ENCODE measurements at regions not wholly inside any gene's neighbourhood (a gene's known extent, or its start where the extent isn't known, plus 50 kb on each side); places are given as distances from the start of the nearest gene placed in this dataset.

- no peak for DNase-seq
- no peaks in the 10 kb centered on the region for H3K27me3 Mint-ChIP-seq
- no peak overlapping the region for H3K27ac Mint-ChIP-seq
- no peaks in the 10 kb centered on the region for H3K4me1 Mint-ChIP-seq
- no peaks in the 10 kb centered on the region for H3K36me3 Mint-ChIP-seq
- H3K9me3 Mint-ChIP-seq: no peaks in the 10 kb centered on the region
- no peak overlapping the region for H3K4me3 Mint-ChIP-seq
Measured at GRCh38 chr4:123952530-123953274, 556.1 kb downstream of the SPRY1 start.

- Mint-ChIP-seq H3K4me1 (no peaks in the 10 kb centered on the region), H3K27ac (no peak overlapping the region), H3K36me3 (no peaks in the 10 kb centered on the region), H3K9me3 (no peaks in the 10 kb centered on the region), H3K27me3 (no peaks in the 10 kb centered on the region), H3K4me3 (no peak overlapping the region)
- no peak for DNase-seq
Measured at GRCh38 chr4:123953566-123953965, 557.0 kb downstream of the SPRY1 start.

- Mint-ChIP-seq H3K4me1 (no peaks in the 10 kb centered on the region), H3K9me3 (no peaks in the 10 kb centered on the region), H3K27ac (no peak overlapping the region), H3K4me3 (no peak overlapping the region), H3K27me3 (no peaks in the 10 kb centered on the region), H3K36me3 (no peaks in the 10 kb centered on the region)
- DNase-seq: no peak
Measured at GRCh38 chr4:123954220-123954619, 557.6 kb downstream of the SPRY1 start.

DNA sequence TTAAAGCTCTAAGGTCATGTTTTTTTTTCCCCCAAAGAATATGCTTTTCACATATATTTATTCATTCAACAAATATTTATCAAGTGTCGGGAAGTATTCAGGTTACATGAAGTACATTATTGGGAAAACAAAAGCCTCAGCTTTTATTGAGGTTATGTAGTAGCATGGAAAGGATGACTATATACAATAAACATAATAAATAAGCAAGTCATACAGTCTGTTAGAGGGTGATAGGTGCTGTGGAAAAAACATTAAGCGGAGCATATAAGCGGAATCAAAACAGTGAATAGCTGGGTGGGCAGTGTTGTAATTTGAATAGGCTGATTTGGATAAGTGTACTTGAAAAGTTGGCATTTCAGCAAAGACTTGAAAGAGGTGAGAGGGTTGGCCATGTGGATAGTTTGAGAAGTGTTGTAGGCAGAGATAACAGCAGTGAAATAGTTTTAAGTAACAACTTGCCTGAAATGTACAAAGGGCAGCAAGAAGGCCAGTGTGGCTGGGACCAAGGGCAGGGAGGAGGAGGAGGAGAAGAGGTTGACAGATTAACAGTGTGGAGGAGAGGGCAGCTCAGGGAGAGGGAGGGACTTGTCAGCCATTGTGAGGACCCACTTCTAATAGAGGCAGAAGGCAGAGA lies 558.7 kb downstream of the SPRY1 start:
- no peak overlapping the region for H3K4me3 Mint-ChIP-seq
- no peaks in the 10 kb centered on the region for H3K4me1 Mint-ChIP-seq
- no peak overlapping the region for H3K27ac Mint-ChIP-seq
- no peaks in the 10 kb centered on the region for H3K27me3 Mint-ChIP-seq
- no peaks in the 10 kb centered on the region for H3K36me3 Mint-ChIP-seq
- no peaks in the 10 kb centered on the region for H3K9me3 Mint-ChIP-seq
- DNase-seq: no peak

GRCh38 chr4:123956204-123956603 lies 559.6 kb downstream of the SPRY1 start:
- Mint-ChIP-seq H3K4me1 (no peaks in the 10 kb centered on the region), H3K9me3 (no peaks in the 10 kb centered on the region)

GRCh38 chr4:123966990-123967769 lies 570.6 kb downstream of the SPRY1 start:
- no peaks in the 10 kb centered on the region for H3K36me3 Mint-ChIP-seq
- no peak overlapping the region for H3K4me3 Mint-ChIP-seq
- no peaks in the 10 kb centered on the region for H3K4me1 Mint-ChIP-seq
- no peaks in the 10 kb centered on the region for H3K27me3 Mint-ChIP-seq
- H3K27ac Mint-ChIP-seq: no peak overlapping the region
- H3K9me3 Mint-ChIP-seq: no peaks in the 10 kb centered on the region
- no peak for DNase-seq

More at GRCh38 chr4:123956204-123956603, 559.6 kb downstream of the SPRY1 start:
- no peak overlapping the region for H3K27ac Mint-ChIP-seq
- DNase-seq: no peak
- H3K36me3 Mint-ChIP-seq: no peaks in the 10 kb centered on the region
- no peak overlapping the region for H3K4me3 Mint-ChIP-seq
- no peaks in the 10 kb centered on the region for H3K27me3 Mint-ChIP-seq

- no peaks in the 10 kb centered on the region for H3K27me3 Mint-ChIP-seq
- no peaks in the 10 kb centered on the region for H3K36me3 Mint-ChIP-seq
- no peaks in the 10 kb centered on the region for H3K9me3 Mint-ChIP-seq
- no peak for DNase-seq
- no peak overlapping the region for H3K4me3 Mint-ChIP-seq
- no peak overlapping the region for H3K27ac Mint-ChIP-seq
- H3K4me1 Mint-ChIP-seq: no peaks in the 10 kb centered on the region
Measured at GRCh38 chr4:123972031-123972430, 575.4 kb downstream of the SPRY1 start.

GRCh38 chr4:123974386-123975149 lies 578.0 kb downstream of the SPRY1 start:
- no peak overlapping the region for H3K27ac Mint-ChIP-seq
- no peak for DNase-seq
- H3K36me3 Mint-ChIP-seq: no peaks in the 10 kb centered on the region
- H3K4me1 Mint-ChIP-seq: no peaks in the 10 kb centered on the region
- no peak overlapping the region for H3K4me3 Mint-ChIP-seq
- peaks cover 4% of the 10 kb centered on the region for H3K27me3 Mint-ChIP-seq
- H3K9me3 Mint-ChIP-seq: peaks cover 2% of the 10 kb centered on the region

GRCh38 chr4:123976285-123976684 lies 579.7 kb downstream of the SPRY1 start:
- Mint-ChIP-seq H3K4me3 (no peak overlapping the region), H3K9me3 (peaks cover 2% of the 10 kb centered on the region), H3K27ac (no peak overlapping the region), H3K36me3 (no peaks in the 10 kb centered on the region), H3K27me3 (peaks cover 6% of the 10 kb centered on the region), H3K4me1 (no peaks in the 10 kb centered on the region)
- DNase-seq: no peak

GRCh38 chr4:123976819-123977218 lies 580.2 kb downstream of the SPRY1 start:
- Mint-ChIP-seq H3K27me3 (peaks cover 6% of the 10 kb centered on the region), H3K4me3 (no peak overlapping the region), H3K36me3 (no peaks in the 10 kb centered on the region), H3K9me3 (peaks cover 2% of the 10 kb centered on the region), H3K4me1 (no peaks in the 10 kb centered on the region), H3K27ac (no peak overlapping the region)
- no peak for DNase-seq

DNA sequence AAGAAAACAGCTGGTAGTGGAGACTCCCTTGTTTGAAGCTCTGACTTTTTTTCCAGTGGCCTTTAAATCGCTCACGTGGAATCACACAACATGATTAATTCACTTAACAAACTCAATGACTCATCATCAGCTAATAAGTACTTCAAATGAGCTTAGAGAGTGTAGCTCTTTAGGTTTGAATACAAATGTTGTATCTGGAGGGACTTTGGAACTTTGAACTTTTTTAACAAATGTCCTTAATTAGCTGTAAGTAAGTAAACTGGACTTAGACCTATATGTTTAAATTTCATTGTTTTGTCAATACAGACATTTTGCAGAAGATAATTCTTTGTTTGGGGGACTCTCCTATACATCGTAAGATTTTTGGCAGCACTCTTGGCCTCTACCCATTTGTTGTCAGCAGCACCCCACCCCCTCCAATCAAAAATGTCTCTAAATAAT lies 581.1 kb downstream of the SPRY1 start:
- Mint-ChIP-seq H3K27me3 (peaks cover 6% of the 10 kb centered on the region), H3K4me1 (no peaks in the 10 kb centered on the region), H3K4me3 (no peak overlapping the region), H3K9me3 (peaks cover 2% of the 10 kb centered on the region), H3K36me3 (no peaks in the 10 kb centered on the region), H3K27ac (no peak overlapping the region)
- DNase-seq: no peak

DNA sequence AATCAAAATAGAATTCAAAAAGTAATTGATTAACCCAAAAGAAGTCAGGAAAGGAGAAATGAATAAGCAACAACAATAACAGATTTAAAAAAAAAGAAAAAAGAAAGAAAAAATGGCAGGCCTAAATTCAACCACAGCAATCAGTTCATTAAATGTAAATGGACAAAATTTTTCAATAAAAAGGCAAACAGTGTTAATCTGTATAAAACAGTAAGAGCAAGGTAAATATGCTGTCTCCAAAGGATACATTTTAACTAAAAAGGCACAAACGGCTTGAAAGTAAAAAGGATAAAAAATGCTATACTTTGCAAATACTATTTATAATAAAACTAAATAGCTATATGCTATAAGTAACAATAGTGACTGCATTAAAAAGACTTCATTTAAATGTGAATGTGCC lies 582.0 kb downstream of the SPRY1 start:
- Mint-ChIP-seq H3K4me3 (no peak overlapping the region), H3K9me3 (peaks cover 2% of the 10 kb centered on the region), H3K27me3 (peaks cover 6% of the 10 kb centered on the region), H3K27ac (no peak overlapping the region), H3K4me1 (no peaks in the 10 kb centered on the region), H3K36me3 (no peaks in the 10 kb centered on the region)
- no peak for DNase-seq

DNA sequence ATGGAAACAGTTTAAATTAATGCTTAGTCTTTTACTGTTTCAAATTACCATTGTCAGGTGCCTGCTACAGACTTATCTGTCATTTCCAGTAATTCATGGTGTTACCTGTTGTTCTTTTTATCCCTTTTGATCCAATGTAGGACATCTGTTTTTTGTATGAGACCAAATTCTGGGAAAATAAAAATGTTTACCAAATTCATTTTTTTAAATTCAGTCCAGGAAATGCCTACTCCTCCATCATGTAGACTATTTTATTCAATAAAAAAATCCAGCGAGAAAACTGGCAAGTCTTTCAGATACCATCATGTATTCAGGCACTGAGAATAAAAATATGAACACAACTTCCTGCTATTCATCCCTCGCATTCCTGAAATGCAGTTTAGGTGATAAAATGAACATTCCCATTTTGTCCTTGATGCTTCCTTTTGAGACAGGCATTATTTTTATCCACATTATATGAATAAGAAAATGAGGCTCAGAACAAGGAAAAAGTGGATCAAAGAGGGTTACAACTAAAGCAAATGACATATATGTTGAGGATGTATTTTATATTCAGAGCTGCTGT lies 584.2 kb downstream of the SPRY1 start:
- Mint-ChIP-seq H3K36me3 (no peaks in the 10 kb centered on the region), H3K4me3 (no peak overlapping the region), H3K27ac (no peak overlapping the region), H3K9me3 (peaks cover 2% of the 10 kb centered on the region), H3K4me1 (no peaks in the 10 kb centered on the region), H3K27me3 (peaks cover 6% of the 10 kb centered on the region)
- no peak for DNase-seq

GRCh38 chr4:123984886-123985285 lies 588.3 kb downstream of the SPRY1 start:
- H3K27me3 Mint-ChIP-seq: no peaks in the 10 kb centered on the region
- no peaks in the 10 kb centered on the region for H3K4me1 Mint-ChIP-seq
- DNase-seq: no peak
- H3K36me3 Mint-ChIP-seq: no peaks in the 10 kb centered on the region
- H3K9me3 Mint-ChIP-seq: no peaks in the 10 kb centered on the region
- H3K4me3 Mint-ChIP-seq: no peak overlapping the region
- no peak overlapping the region for H3K27ac Mint-ChIP-seq
